ENCODE measurements at regions not wholly inside any gene's neighbourhood (a gene's known extent, or its start where the extent isn't known, plus 50 kb on each side); places are given as distances from the start of the nearest gene placed in this dataset.

DNA sequence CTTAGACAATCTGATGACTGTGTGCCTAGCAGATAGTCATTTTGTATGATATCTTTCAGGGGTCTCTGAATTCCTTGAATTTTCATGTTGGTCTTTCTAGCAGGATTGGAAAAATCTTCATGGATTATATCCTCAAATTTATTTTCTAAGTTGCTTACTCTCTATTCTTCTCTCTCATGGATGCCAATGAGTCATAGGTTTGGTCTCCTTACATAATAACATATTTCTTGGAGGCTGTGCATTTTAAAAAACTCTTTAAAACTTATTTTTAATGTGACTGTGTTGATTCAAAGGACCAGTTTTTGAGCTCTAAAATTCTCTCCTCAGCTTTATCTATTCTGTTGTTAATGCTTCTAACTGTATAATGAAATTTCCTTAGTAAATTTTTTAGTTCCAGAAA, 198.7 kb downstream of the AASDHPPT start:
- TF ChIP-seq, protein P1, sequence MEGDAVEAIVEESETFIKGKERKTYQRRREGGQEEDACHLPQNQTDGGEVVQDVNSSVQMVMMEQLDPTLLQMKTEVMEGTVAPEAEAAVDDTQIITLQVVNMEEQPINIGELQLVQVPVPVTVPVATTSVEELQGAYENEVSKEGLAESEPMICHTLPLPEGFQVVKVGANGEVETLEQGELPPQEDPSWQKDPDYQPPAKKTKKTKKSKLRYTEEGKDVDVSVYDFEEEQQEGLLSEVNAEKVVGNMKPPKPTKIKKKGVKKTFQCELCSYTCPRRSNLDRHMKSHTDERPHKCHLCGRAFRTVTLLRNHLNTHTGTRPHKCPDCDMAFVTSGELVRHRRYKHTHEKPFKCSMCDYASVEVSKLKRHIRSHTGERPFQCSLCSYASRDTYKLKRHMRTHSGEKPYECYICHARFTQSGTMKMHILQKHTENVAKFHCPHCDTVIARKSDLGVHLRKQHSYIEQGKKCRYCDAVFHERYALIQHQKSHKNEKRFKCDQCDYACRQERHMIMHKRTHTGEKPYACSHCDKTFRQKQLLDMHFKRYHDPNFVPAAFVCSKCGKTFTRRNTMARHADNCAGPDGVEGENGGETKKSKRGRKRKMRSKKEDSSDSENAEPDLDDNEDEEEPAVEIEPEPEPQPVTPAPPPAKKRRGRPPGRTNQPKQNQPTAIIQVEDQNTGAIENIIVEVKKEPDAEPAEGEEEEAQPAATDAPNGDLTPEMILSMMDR (conservative IDR thresholded peaks at IDR 0.05 in 1 of 2, IDR thresholded peaks at IDR 0.05 in 1 of 2; ENCODE audit: low read depth in 1 of 2, low read length in 2 of 2): no peak
- no peak for TF ChIP-seq EZH2 (IDR thresholded peaks at IDR 0.05; ENCODE audit: low read length, missing control alignments)
